DOHH2 (cell line): ENCODE measurements at regions not wholly inside any gene's neighbourhood (a gene's known extent, or its start where the extent isn't known, plus 50 kb on each side); places are given as distances from the start of the nearest gene placed in this dataset.

Source experiments
- H3F3A ChIP-seq: fragments of 200-600 bp; sonication (generic), shearing (Covaris generic); 2 replicates; pipeline ENCODE4 v1.6.0; 2016; ENCODE audit warnings: antibody characterized with exemption, mild to moderate bottlenecking; ENCODE audit not compliant: control insufficient read depth, insufficient read depth
- H3K27ac ChIP-seq: fragments of 200-600 bp; sonication (generic); 2 replicates; pipeline ENCODE4 v1.5.1; 2014; ENCODE audit warnings: low read depth, mild to moderate bottlenecking, low read length, moderate library complexity
- H3K27me3 ChIP-seq: fragments of 200-600 bp; sonication (generic); 2 replicates; pipeline ENCODE4 v1.6.1; 2014; ENCODE audit warnings: mild to moderate bottlenecking, low read length, mixed read lengths; ENCODE audit not compliant: control insufficient read depth
- H3K36me3 ChIP-seq: fragments of 200-600 bp; sonication (generic); 2 replicates; pipeline ENCODE4 v1.6.1; 2014; ENCODE audit warnings: mild to moderate bottlenecking, low read length, moderate library complexity, mixed read lengths; ENCODE audit not compliant: control insufficient read depth
- H3K4me1 ChIP-seq: fragments of 200-600 bp; sonication (generic); 2 replicates; pipeline ENCODE4 v1.6.1; 2014; ENCODE audit warnings: mild to moderate bottlenecking, low read length, mixed read lengths; ENCODE audit not compliant: control insufficient read depth
- H3K4me2 ChIP-seq: fragments of 200-600 bp; sonication (generic); 2 replicates; pipeline ENCODE4 v1.6.0; 2014; ENCODE audit warnings: mild to moderate bottlenecking, low read length, moderate library complexity
- H3K4me3 ChIP-seq: fragments of 200-600 bp; sonication (generic); 2 replicates; pipeline ENCODE4 v1.5.1; 2014; ENCODE audit warnings: mild to moderate bottlenecking, low read length, mixed read lengths
- H3K79me2 ChIP-seq: fragments of 200-600 bp; sonication (generic); 2 replicates; pipeline ENCODE4 v1.6.1; 2014; ENCODE audit warnings: mild to moderate bottlenecking, low read length, mixed read lengths; ENCODE audit not compliant: control insufficient read depth
- H3K9me2 ChIP-seq: fragments of 200-600 bp; sonication (generic); replicated peaks from 2 replicates; pipeline ENCODE4 v1.6.1; 2014; ENCODE audit warnings: mild to moderate bottlenecking, low read length, mixed read lengths; ENCODE audit not compliant: control insufficient read depth
- H3K9me3 ChIP-seq: fragments of 200-600 bp; sonication (generic); 2 replicates; pipeline ENCODE4 v1.6.1; 2014; ENCODE audit warnings: antibody characterized with exemption, low read length, mixed read lengths; ENCODE audit not compliant: control insufficient read depth, insufficient read depth
- H4K20me1 ChIP-seq: fragments of 200-600 bp; sonication (generic); 2 replicates; pipeline ENCODE4 v1.6.0; 2014; ENCODE audit warnings: low read depth, mild to moderate bottlenecking, antibody characterized with exemption, low read length, moderate library complexity; ENCODE audit not compliant: control insufficient read depth, insufficient read depth
- CTCF ChIP-seq: fragments of 200-600 bp; sonication (generic); IDR thresholded peaks from one replicate; pipeline ENCODE4 v1.5.1; 2014; ENCODE audit warnings: antibody characterized with exemption, mild to moderate bottlenecking, low read depth, low read length; ENCODE audit not compliant: poor library complexity, severe bottlenecking
- EZH2phosphoT487 ChIP-seq: fragments of 200-600 bp; sonication (generic); IDR thresholded peaks from 2 replicates; pipeline ENCODE4 v1.6.1; 2017; ENCODE audit warnings: borderline replicate concordance, mild to moderate bottlenecking, antibody characterized with exemption, low read length, moderate library complexity, mixed read lengths

GRCh38 chr18:44568986-44569385 is 111.7 kb upstream of the SETBP1 start:
- no peak for TF ChIP-seq EZH2phosphoT487
- H3K4me3 ChIP-seq, result no peak overlapping the region
- H3K4me2 ChIP-seq, result no peak overlapping the region
- no peaks in the 10 kb centered on the region for H3K4me1 ChIP-seq
- no peaks in the 10 kb centered on the region for H3K9me3 ChIP-seq
- H3K36me3 ChIP-seq, result no peaks in the 10 kb centered on the region
- H3K79me2 ChIP-seq, result no peaks in the 10 kb centered on the region
- no peaks in the 10 kb centered on the region for H3F3A ChIP-seq
- no peaks in the 10 kb centered on the region for H3K9me2 ChIP-seq
- no peaks in the 10 kb centered on the region for H4K20me1 ChIP-seq
- H3K27me3 ChIP-seq, result no peaks in the 10 kb centered on the region; the same call in 1 of the 2 replicates
- no peak overlapping the region for H3K27ac ChIP-seq

- no peak overlapping the region for H3K27ac ChIP-seq
- H3F3A ChIP-seq, result no peaks in the 10 kb centered on the region
- no peaks in the 10 kb centered on the region for H4K20me1 ChIP-seq
- H3K4me1 ChIP-seq, result no peaks in the 10 kb centered on the region
- H3K4me3 ChIP-seq, result no peak overlapping the region
- H3K9me3 ChIP-seq, result no peaks in the 10 kb centered on the region
- TF ChIP-seq EZH2phosphoT487 (no peak), CTCF (no peak)
- H3K79me2 ChIP-seq, result no peaks in the 10 kb centered on the region
- no peaks in the 10 kb centered on the region for H3K9me2 ChIP-seq
- no peaks in the 10 kb centered on the region for H3K36me3 ChIP-seq
- H3K4me2 ChIP-seq, result no peak overlapping the region
- H3K27me3 ChIP-seq, result no peaks in the 10 kb centered on the region; the same call in 1 of the 2 replicates
Observed at GRCh38 chr18:44569391-44570055, 111.2 kb upstream of the SETBP1 start.

- no peaks in the 10 kb centered on the region for H3K4me1 ChIP-seq
- no peaks in the 10 kb centered on the region for H3K9me2 ChIP-seq
- H3K4me2 ChIP-seq, result no peak overlapping the region
- no peak for TF ChIP-seq EZH2phosphoT487
- TF ChIP-seq CTCF, result peak; percentile 65
- H3K79me2 ChIP-seq, result no peaks in the 10 kb centered on the region
- H3F3A ChIP-seq, result no peaks in the 10 kb centered on the region
- H3K4me3 ChIP-seq, result no peak overlapping the region
- no peaks in the 10 kb centered on the region for H3K36me3 ChIP-seq
- no peaks in the 10 kb centered on the region for H3K27me3 ChIP-seq
- H3K9me3 ChIP-seq, result no peaks in the 10 kb centered on the region
- H4K20me1 ChIP-seq, result no peaks in the 10 kb centered on the region
- no peak overlapping the region for H3K27ac ChIP-seq
Observed at GRCh38 chr18:44579028-44579702, 101.5 kb upstream of the SETBP1 start.

DNA sequence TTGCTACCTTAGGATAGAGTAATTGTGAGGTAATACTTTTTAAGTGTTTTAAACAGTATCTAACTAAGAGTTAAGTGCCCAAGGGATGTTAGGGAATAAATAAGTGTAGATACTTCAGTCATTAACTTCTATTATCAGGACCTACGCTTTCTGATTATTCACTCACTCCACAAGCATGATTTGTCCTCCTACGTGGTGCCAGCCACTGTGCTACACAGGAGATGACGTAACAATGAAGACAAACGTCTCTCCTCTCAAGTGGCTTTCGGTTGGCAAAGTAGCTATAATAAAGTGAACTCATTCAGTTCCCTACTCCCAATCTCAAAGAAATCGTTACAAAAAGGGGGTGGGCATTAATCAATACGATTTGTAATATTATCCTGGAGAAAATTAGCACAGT is 100.9 kb upstream of the SETBP1 start:
- Histone ChIP-seq H3K4me2 (no peak overlapping the region), H3K9me2 (no peaks in the 10 kb centered on the region), H3F3A (no peaks in the 10 kb centered on the region), H3K4me1 (no peaks in the 10 kb centered on the region), H3K4me3 (no peak overlapping the region), H3K79me2 (no peaks in the 10 kb centered on the region), H4K20me1 (no peaks in the 10 kb centered on the region), H3K36me3 (no peaks in the 10 kb centered on the region), H3K27me3 (no peaks in the 10 kb centered on the region), H3K9me3 (no peaks in the 10 kb centered on the region), H3K27ac (no peak overlapping the region)
- TF ChIP-seq CTCF, result no peak
- no peak for TF ChIP-seq EZH2phosphoT487
